ENCODE measurements at regions not wholly inside any gene's neighbourhood (a gene's known extent, or its start where the extent isn't known, plus 50 kb on each side); places are given as distances from the start of the nearest gene placed in this dataset.
A peak's percentile ranks its signal among the peaks of the same experiment; 100 is the strongest.

DNA sequence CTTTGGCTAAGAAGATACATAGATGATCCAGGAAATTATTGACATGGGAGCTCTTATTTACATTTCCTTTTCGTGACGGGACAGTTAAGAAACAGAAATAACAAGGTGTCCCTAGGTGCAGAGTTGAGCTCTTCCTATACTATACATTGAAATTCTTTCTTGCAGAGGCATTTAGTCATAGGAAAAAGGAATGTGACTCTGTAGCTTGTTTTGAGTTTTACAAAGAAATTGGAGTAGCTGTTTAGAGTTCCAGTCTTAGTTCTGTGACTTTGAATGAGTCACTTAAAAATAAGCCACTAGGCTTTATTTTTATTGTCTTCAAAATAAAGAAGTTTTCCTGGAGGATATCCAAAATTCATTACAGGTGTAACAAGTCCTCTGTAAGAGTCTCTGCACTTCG lies 723.5 kb upstream of the SGO1 start:
- no peak for DNase-seq (ENCODE audit: low spot score)

DNA sequence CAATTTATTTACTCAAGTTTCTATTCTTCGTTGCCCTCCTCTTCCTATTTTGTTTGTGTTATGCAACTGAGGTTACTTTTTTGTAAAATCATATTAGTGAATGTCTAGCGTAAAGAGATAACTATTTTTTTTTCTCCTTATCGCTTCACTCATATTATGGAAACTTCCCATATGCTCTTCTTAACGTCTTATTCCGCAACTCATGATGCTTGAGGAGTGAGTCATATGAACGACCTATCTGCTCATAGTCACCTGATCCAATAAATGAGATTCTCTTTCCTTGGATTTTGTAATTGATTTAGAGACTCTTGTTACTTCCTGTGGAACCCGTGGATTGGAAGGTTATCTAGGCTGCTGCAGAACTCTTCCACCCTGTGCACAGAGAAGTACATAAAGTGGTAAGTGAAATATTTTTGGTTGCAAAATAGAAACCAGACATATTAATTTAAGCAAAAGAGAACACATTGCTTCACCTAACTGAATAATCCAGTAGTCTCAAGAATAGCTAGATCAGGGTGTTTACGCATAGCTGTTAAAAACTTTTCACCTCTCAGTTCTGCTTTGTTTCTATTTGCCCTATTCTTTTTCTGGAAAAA lies 719.3 kb upstream of the SGO1 start:
- DNase-seq (ENCODE audit: low spot score) = peak; percentile 11

DNA sequence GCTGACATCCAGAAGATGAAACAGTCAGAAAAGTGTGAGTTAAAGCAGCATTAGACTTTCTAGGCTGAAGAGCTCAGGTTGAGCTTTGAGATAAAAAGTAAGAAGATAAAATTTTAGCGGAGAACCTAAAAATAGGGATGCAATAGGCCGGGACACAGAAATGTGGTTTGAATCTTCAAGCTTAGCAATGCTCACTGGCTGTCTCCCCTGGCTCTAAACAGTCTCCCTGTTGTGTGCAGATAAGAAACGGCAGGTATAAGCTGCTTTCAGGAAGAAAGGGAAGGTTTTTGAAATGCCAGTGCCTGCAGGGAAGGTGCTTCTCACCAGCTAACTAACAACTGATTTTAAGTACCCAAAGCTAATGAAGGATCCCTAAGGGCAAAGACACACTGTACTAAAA lies 718.7 kb upstream of the SGO1 start:
- DNase-seq (ENCODE audit: low spot score) = no peak

GRCh38 chr3:20898962-20899361 lies 713.0 kb upstream of the SGO1 start:
- no peak for DNase-seq (ENCODE audit: low spot score)

DNA sequence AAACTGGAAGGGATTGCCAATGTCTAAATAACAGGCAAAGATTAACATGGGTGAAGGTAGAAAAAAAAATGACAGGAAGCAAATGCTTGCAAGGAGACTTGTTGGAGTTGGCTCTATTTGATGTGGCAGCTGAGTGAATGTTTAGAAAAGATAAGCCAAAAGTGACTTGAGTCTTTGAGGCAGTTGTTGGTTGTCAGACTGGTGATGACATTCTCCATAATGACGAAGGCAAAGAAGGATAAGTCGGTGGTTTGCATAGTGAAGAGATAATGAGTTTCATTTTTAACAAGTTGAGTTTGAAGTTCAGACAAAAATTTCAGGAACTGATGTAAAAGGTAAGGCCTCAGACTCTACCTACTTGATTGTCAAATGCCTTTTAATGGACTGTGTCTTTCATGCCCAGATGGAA lies 704.1 kb upstream of the SGO1 start:
- DNase-seq (ENCODE audit: low spot score) = no peak

GRCh38 chr3:20878691-20879090 lies 692.7 kb upstream of the SGO1 start:
- no peak for DNase-seq (ENCODE audit: low spot score)

GRCh38 chr3:20873235-20873634 lies 687.2 kb upstream of the SGO1 start:
- DNase-seq (ENCODE audit: low spot score) = no peak

GRCh38 chr3:20870106-20870899 lies 684.3 kb upstream of the SGO1 start:
- DNase-seq (ENCODE audit: low spot score) = no peak

- DNase-seq (ENCODE audit: low spot score) = no peak
Observed at GRCh38 chr3:20865803-20866202, 679.8 kb upstream of the SGO1 start.

- no peak for DNase-seq (ENCODE audit: low spot score)
Observed at GRCh38 chr3:20861454-20861853, 675.4 kb upstream of the SGO1 start.

DNA sequence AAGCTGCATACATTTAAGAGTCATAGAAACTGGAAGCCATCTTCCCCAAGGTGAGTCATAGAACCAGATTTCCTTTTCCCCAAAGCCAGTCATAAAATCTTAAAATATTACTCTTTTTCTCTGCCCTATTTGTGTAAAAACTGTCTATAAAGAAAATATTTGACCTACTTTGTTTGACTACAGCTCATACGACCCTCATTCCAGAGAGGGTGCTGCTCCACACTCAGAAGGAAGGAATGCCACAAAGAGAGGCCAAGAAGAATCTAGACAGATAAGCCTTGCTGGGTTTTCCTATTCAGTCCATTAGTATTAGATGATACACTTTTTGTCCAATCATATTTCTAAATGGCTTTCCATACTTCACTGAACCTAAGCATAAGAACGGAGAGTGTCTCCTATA lies 671.6 kb upstream of the SGO1 start:
- DNase-seq (ENCODE audit: low spot score) = no peak

- no peak for DNase-seq (ENCODE audit: low spot score)
Observed at GRCh38 chr3:20853890-20854289, 667.9 kb upstream of the SGO1 start.

- no peak for DNase-seq (ENCODE audit: low spot score)
Observed at GRCh38 chr3:20852712-20853111, 666.7 kb upstream of the SGO1 start.

DNA sequence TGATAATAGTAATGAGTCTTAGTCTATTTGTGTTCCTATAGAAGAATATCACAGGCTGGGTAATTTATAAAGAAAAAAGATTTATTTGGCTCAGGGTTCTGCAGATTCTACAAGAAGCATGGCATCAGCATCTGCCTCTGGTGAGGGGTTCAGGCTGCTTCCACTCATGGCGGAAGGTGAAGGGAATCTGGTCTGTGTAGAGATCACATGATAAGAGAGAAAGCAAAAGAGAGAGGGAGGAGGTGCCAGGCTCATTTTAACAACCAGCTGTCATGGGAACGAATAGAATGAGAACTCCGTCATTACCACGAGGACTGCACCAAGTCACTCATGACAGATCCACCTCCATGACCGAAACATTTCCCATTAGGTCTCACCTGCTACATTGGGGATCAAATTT lies 664.0 kb upstream of the SGO1 start:
- no peak for DNase-seq (ENCODE audit: low spot score)

- peak; percentile 8 for DNase-seq (ENCODE audit: low spot score)
Observed at GRCh38 chr3:20846832-20847231, 660.8 kb upstream of the SGO1 start.

DNA sequence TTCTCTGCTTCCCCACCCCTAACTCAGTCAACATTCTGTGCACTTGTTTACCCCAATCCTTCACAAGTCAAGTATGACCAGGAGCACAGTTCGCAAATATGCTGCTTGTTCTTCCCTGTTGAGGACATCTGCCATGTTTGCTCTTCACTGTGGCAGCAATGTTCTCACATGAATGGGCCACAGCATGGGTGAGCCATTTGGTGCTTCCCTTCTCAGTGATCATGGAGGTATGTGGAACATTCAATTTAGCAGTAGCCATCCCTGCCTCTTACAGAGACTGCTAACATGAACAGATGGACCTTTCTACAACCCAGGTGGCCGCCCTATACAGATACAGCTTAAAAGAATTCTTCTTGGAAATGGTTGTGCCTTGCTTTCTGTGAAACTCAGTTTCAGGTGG lies 660.1 kb upstream of the SGO1 start:
- DNase-seq (ENCODE audit: low spot score) = no peak

- no peak for DNase-seq (ENCODE audit: low spot score)
Observed at GRCh38 chr3:20844851-20845250, 658.8 kb upstream of the SGO1 start.

DNA sequence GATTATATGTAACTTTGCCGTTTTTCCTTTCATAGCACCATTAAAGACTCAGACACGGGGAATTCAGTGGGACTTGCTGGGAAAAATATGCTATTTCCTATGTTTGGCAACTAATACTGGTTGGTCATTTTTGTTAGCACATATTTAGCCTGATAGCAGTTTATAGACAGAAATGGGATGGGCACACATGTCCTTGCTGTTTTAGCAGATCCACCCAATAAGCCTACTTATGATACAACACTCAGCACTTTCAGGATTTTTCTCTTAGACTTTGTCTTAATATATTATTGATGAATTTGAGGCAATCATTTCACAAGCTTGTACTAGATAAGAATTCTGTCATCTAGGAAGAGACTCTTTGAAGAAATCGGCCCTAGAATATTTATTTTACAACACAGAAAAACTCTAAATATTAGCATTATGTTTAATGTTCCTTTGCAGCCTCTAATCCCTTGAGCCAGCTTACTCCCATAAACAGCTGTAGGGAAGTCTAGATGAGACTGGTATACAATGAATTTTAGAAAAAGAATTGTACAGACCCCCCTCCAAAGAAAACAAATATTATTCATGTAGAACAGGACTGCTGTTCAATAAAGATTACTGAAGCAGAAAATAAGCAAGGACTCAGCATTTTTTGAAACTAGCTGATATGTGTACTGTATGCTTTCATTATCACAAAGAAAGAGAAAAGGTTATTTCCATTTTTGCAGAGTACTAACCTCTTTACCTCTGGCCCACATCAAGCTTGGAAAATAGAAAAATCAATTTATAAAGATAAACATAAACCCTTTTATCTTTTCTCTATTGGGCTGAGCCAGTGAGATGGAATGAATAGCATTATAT lies 656.8 kb upstream of the SGO1 start:
- no peak for DNase-seq (ENCODE audit: low spot score)

GRCh38 chr3:20842002-20842401 lies 656.0 kb upstream of the SGO1 start:
- DNase-seq (ENCODE audit: low spot score) = no peak

- DNase-seq (ENCODE audit: low spot score) = no peak
Observed at GRCh38 chr3:20837676-20838302, 651.8 kb upstream of the SGO1 start.

- no peak for DNase-seq (ENCODE audit: low spot score)
Observed at GRCh38 chr3:20836801-20837200, 650.8 kb upstream of the SGO1 start.

DNA sequence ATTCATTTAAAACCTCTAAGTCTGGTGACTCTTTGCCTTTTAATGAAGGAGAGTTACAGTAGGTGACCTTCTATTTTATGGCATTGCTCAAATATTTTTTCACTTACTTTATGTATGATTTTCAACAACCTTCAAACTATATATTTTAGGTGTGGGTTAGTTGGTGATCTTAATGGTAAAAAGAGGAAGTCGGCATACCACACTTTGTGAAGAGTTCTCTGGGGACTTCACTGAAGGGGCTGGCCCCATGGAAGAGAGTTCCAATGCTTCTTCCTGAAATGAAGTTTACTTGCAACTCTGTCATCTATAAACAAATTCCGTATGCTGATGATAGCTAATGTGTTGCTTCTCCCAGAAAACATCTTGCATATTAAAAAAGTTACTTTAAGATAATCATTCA lies 647.0 kb upstream of the SGO1 start:
- DNase-seq (ENCODE audit: low spot score) = no peak

- no peak for DNase-seq (ENCODE audit: low spot score)
Observed at GRCh38 chr3:20822251-20822650, 636.2 kb upstream of the SGO1 start.
